Stimulated activated CD4-positive, alpha-beta T cell treated with anti-CD3 and anti-CD28 coated beads, TNF-alpha, amount 100 ng/mL, for 48 hours (primary cell): ENCODE measurements at regions not wholly inside any gene's neighbourhood (a gene's known extent, or its start where the extent isn't known, plus 50 kb on each side); places are given as distances from the start of the nearest gene placed in this dataset.
"Not testable (repeated sequence)": the region's sequence is repeated elsewhere in the genome, so short reads cannot be mapped to it uniquely, and the experiment has no call there.

Source experiments
- DNase-seq, 3 donors: peaks; one replicate each; pipeline ENCODE4 v3.0.0-alpha.2; 2020; ENCODE audit warnings: low read depth in 3 of 3

GRCh38 chr14:71629765-71630492 lies 302.3 kb upstream of the RGS6 start:
- DNase-seq = no peak

- not testable (repeated sequence) for DNase-seq
These were observed 301.2 kb upstream of the RGS6 start for GRCh38 chr14:71631030-71631429.

DNA sequence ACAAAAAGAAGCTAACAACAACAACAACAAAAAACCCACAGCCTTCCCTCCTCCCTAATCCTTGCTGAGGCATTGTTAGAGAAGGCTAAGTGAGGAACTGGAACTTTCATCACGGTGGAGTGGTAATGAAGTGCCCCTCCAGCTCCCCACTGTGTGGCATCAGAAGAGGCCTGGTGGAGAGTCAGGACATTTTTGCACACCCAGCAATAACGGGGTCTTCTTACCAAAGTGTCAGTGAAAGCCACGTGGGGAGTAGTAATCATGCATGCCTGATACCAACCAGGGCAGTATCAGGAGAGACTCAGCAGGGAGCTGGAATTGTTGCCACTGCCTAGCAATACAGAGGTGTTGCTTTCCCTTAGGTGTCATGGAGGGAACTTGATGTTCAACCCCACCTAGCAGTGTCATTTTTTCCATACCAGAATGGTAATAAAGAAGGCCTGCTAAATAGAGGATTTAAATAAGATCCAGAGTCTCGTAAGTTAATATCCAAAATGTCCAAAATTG lies 299.7 kb upstream of the RGS6 start:
- DNase-seq = no peak

DNA sequence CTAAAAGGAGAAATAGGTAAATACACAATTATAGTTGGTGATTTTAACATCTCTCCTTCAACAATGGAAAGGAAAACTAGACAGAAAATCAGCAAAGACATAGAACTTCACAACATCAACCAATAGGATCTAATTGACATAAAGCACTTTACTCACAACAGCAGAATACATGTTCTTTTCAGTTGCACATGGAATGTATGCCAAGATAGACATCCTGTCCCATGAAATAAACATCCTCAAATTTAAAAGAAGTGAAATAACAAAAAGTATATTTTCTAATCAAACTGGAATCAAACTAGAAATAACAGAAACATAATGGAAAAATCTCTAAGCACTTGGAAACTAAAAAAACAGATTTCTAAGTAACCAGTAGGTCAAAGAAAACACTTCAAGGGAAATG lies 296.2 kb upstream of the RGS6 start:
- DNase-seq = no peak

DNA sequence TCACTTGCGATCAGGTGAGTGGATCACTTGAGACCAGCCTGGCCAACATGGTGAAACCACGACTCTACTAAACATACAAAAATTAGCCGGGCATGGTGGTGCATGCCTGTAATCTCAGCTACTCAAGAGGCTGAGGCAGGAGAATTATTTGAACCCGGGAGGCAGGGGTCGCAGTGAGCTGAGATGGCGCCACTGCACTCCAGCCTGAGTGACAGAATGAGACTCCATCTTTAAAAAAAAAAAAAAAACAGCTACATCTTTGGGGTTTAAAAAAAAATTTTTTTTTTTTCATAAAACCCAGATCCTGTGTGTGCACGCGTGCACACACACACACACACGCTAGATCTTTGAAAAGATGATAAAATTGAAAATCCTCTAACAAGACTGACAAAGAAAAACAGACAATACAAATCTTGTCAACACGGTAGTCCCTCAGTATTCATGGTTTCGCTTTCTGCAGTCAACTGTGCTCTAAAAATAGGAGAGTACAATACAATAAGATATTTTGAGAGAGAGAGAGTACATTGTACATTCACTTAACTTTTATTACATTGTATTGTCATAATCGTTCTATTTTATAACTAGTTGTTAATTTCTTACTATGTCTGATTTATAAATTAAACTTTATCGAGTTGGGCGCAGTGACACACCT lies 295.3 kb upstream of the RGS6 start:
- DNase-seq = no peak

DNA sequence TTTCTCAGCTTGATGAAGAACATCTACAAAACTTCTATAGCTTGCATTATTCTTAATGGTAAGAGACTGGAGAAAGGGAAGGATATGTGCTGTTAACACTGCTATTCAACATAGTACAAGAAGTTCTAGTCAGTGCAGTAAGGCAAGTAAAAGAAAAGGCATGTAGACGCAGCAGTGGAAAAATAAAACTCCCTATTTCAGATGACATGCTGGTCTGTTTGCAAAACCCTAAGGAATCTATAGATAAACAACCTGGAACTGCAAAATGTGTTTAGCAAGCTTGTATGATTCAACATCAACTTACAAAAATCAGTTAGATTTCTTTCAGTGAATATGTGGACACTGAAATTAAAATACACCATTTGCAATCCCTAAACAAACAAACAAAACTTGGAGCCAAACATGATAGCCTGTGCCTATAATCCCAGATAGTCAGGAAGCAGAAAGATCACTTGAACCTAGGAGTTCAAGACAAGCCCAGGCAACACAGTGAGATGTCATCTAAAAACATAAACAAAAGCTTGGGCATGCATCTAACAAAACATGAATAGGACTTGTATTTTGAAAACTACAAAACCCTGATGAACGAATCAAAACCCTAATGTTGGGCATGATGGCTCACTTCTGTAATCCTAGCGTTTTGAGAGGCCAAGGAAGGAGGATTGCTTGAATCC lies 293.6 kb upstream of the RGS6 start:
- no peak for DNase-seq

GRCh38 chr14:71642715-71643114 lies 289.5 kb upstream of the RGS6 start:
- no peak for DNase-seq

GRCh38 chr14:71645656-71646055 lies 286.6 kb upstream of the RGS6 start:
- DNase-seq = no peak

DNA sequence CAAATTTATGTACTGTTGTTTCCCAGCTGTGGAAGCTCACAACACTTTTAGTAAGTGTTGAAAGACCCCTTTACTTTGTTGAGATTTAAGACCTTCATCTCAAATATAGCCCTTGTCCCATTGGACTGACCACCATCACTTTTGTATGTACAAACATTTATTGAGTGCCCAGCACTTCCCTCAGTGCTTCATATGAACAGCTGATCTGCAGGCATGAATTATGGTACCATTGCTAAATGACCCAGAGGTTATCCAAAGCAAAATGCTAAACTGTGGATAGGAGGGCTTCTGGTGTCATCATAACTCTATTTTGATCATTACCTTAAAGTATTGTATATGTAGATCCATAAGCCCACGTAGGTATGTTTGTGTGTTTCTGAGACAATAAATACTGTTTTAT lies 285.7 kb upstream of the RGS6 start:
- no peak for DNase-seq

- no peak for DNase-seq
These were observed 285.0 kb upstream of the RGS6 start for GRCh38 chr14:71647086-71647784.

- no peak for DNase-seq
These were observed 283.5 kb upstream of the RGS6 start for GRCh38 chr14:71648725-71649124.

GRCh38 chr14:71650187-71650755 lies 282.0 kb upstream of the RGS6 start:
- DNase-seq = no peak

- no peak for DNase-seq
These were observed 281.0 kb upstream of the RGS6 start for GRCh38 chr14:71651228-71651627.

DNA sequence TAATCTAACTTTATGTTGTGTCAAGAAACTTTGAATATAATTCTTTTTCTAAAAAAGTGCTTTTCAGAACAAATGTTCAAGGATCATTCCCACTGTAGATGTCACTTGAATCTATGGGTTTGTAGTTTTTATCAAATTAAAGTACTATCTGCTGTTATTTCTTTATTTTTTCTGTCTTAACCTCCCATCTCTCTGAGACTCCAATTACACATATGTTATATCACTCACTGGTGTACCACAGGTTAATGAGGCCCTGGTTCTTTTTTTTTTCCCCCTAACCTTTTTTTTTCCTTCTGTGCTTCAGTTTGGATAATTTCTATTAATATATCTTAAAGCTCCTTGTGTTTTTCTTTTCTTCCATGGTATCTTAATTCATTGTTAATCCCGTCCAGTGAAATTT lies 279.9 kb upstream of the RGS6 start:
- no peak for DNase-seq

DNA sequence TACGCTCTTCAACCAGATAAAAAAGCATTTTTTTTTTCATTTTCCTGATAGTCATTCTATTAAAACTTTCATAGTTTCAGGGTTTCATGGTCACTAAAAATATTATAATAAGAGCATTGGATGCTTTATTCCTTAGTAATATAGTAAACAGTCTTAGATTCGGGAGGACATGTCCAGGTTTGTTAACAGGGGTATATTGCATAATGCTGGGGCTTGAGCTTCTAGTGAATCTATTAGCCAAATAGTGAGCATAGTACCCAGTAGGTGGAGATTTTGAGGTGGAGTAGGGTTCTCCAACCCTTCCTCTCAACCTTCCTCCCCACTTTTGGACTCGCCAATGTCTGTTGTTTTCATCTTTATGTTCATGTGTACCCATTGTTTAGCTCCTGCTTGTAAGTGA lies 277.4 kb upstream of the RGS6 start:
- DNase-seq = no peak

DNA sequence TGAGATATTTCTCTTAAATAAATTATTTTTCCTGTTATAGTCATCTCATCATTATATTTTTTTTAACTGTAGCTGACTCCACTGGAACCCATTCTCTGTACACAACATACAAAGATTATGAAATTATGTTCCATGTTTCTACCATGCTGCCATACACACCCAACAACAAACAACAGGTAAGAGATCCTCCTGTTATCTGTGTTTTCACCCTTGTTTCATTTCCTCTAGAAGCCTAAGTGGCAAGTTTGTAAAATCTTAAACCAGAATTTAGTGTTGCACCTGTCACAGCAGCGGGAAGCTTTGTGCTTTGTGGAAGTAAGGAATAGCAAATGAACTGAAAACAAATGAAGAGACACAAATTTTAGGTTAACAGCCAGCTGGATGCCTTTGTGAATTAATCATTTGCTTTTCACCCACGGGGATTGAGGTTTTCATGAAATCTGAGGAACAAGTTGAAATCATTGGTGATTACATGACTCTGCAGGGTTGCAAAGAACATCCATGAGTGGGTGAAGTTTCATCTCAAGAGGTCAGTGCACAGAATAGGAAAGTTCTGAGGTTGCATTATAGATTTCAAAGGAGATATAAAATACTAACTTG lies 273.9 kb upstream of the RGS6 start:
- no peak for DNase-seq

- DNase-seq = no peak
These were observed 273.1 kb upstream of the RGS6 start for GRCh38 chr14:71659159-71659558.

DNA sequence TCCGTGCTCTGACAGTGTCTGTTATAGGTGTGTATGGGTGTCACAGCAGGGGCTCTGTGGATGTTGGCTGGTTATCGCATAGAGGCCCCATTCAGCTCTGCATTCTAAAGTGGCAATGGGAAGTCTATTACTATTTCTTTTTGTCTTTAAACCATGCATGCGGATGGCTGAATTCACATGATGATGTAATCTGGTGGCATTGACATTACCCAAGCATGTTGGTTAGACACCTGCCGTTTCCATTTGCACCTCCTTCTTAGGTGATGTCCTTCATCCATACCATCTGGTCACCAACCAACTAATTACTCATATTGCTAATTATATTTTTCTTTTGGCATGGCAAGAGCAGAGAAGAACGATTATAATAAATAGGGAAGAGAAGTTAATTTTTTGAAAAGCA lies 270.8 kb upstream of the RGS6 start:
- no peak for DNase-seq

DNA sequence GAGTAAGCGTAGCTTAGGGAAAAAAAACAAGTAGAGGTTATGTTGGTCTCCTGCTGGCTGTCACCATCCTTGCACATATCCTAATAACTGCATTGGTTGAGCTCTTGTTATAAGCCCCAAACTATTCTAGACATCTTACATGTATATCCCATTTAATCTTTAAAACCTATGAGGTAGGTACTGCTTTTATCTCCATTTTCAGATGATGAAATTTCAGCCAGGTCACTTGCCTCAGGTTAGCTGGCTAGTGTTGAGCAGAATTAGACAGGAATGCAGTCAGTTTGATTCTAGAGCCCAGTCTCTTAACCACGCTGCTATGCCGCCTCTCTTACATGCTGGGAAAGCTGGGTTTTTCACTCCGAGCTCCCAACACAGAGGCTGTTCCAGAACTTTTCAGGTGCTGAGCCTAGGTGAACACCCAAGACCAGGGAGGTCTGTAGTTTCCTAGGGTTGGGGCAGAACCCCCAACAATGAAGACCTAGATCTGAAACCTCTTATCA lies 269.9 kb upstream of the RGS6 start:
- DNase-seq = no peak

DNA sequence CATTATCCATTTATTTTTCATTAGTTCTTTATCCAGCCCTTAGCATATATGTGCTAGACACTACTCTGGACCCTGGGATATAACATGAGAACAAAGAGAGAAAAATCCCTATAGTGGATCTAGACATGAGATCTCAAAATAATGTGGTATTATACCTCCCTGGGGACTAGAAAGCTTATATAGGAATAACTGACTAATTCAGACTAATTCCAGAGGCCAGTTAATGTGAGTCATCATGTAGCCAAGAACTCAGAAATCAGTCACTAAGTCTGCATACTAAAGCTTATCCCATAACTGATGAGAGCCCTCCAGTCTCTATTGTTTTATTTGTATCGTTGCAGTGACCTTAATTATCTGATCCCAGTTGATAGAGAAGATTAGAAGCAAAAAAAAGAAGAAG lies 267.1 kb upstream of the RGS6 start:
- DNase-seq = no peak

- no peak for DNase-seq
These were observed 266.4 kb upstream of the RGS6 start for GRCh38 chr14:71665781-71666180.
